Brain microvascular endothelial cell (primary cell): ENCODE measurements at regions not wholly inside any gene's neighbourhood (a gene's known extent, or its start where the extent isn't known, plus 50 kb on each side); places are given as distances from the start of the nearest gene placed in this dataset.
"Not testable (repeated sequence)": the region's sequence is repeated elsewhere in the genome, so short reads cannot be mapped to it uniquely, and the experiment has no call there.

Experiments used
- DNase-seq: peaks from one replicate; pipeline ENCODE4 v3.0.0-alpha.2; 2020
- H3K27ac ChIP-seq: fragments of 250-450 bp; sonication (Bioruptor Pico); 2 replicates; pipeline ENCODE4 v1.5.1; 2020; ENCODE audit warnings: mild to moderate bottlenecking, moderate library complexity
- H3K27me3 ChIP-seq: fragments of 250-450 bp; sonication (Bioruptor Pico); replicated peaks from 2 replicates; pipeline ENCODE4 v1.5.1; 2020; ENCODE audit warnings: mild to moderate bottlenecking
- H3K36me3 ChIP-seq: fragments of 250-450 bp; sonication (Bioruptor Pico); replicated peaks from 2 replicates; pipeline ENCODE4 v1.5.1; 2020; ENCODE audit warnings: mild to moderate bottlenecking
- H3K4me3 ChIP-seq: 2 replicates; pipeline ENCODE4 v1.5.1; 2011; ENCODE audit warnings: low read depth, mild to moderate bottlenecking, control low read depth, low read length, moderate library complexity
- CTCF ChIP-seq: IDR thresholded peaks from 2 replicates; pipeline ENCODE4 v1.5.1; 2011; ENCODE audit warnings: low read depth, mild to moderate bottlenecking, moderate library complexity, low read length, control low read depth, inconsistent platforms; ENCODE audit errors: missing control alignments
- in situ Hi-C: cut with HindIII; loops from 2 replicates; pipeline ENCODE4 v1.10.0; 2017; ENCODE audit warnings: low sequenced_read_pairs, low pct_ligation_motif_present

- Histone ChIP-seq H3K36me3 (no peaks in the 10 kb centered on the region), H3K4me3 (no peak overlapping the region), H3K27ac (no peak overlapping the region), H3K27me3 (no peaks in the 10 kb centered on the region)
- peak; percentile 34 for TF ChIP-seq CTCF
- DNase-seq: peak; percentile 8
- in situ Hi-C loops: no loop called here
Measured at GRCh38 chr6:85756982-85757381, 114.3 kb upstream of the SYNCRIP start.

GRCh38 chr6:85754894-85755293 is 112.2 kb upstream of the SYNCRIP start:
- H3K36me3 ChIP-seq: no peaks in the 10 kb centered on the region
- H3K4me3 ChIP-seq: no peak overlapping the region
- in situ Hi-C loops: no loop called here
- DNase-seq: no peak
- H3K27ac ChIP-seq: no peak overlapping the region
- H3K27me3 ChIP-seq: no peaks in the 10 kb centered on the region
- no peak for TF ChIP-seq CTCF

GRCh38 chr6:85752602-85753001 is 109.9 kb upstream of the SYNCRIP start:
- in situ Hi-C loops: no loop called here
- Histone ChIP-seq H3K27me3 (no peaks in the 10 kb centered on the region), H3K27ac (no peak overlapping the region), H3K36me3 (no peaks in the 10 kb centered on the region), H3K4me3 (no peak overlapping the region)
- DNase-seq: no peak
- no peak for TF ChIP-seq CTCF

- TF ChIP-seq CTCF: no peak
- no peaks in the 10 kb centered on the region for H3K36me3 ChIP-seq
- no peak overlapping the region for H3K4me3 ChIP-seq
- DNase-seq: no peak
- no peaks in the 10 kb centered on the region for H3K27me3 ChIP-seq
- in situ Hi-C loops: no loop called here
- H3K27ac ChIP-seq: no peak overlapping the region
Measured at GRCh38 chr6:85751374-85752055, 108.8 kb upstream of the SYNCRIP start.

- DNase-seq, H3K27ac ChIP-seq, H3K4me3 ChIP-seq, H3K27me3 ChIP-seq, H3K36me3 ChIP-seq, in situ Hi-C loops: not testable (repeated sequence)
Measured at GRCh38 chr6:85750146-85750545, 107.5 kb upstream of the SYNCRIP start.

- no peak overlapping the region for H3K27ac ChIP-seq
- in situ Hi-C loops: no loop called here
- TF ChIP-seq CTCF: no peak
Measured at GRCh38 chr6:85749236-85749635, 106.5 kb upstream of the SYNCRIP start.

More at GRCh38 chr6:85749236-85749635, 106.5 kb upstream of the SYNCRIP start:
- DNase-seq: no peak
- Histone ChIP-seq H3K27me3 (no peaks in the 10 kb centered on the region), H3K36me3 (no peaks in the 10 kb centered on the region), H3K4me3 (no peak overlapping the region)
